Sigmoid colon (tissue), 6 donors: ENCODE measurements at regions not wholly inside any gene's neighbourhood (a gene's known extent, or its start where the extent isn't known, plus 50 kb on each side); places are given as distances from the start of the nearest gene placed in this dataset.

Source experiments
- DNase-seq: peaks from one replicate; pipeline ENCODE4 v3.0.0-alpha.2; 2019
- H3K27ac ChIP-seq, 4 donors: fragments of 200-600 bp; sonication (generic); one replicate each; pipeline ENCODE4 v1.5.1; 2016 to 2019; ENCODE audit warnings: mild to moderate bottlenecking in 1 of 4
- H3K27me3 ChIP-seq, 3 donors: fragments of 200-600 bp; sonication (generic); one replicate each; pipeline ENCODE4 v1.5.1; 2019; ENCODE audit warnings: mild to moderate bottlenecking in 1 of 3
- H3K36me3 ChIP-seq, 4 donors: fragments of 200-600 bp; sonication (generic); one replicate each; pipeline ENCODE4 v1.5.1; 2016 to 2019
- H3K4me1 ChIP-seq, 4 donors: fragments of 200-600 bp; sonication (generic); one replicate each; pipeline ENCODE4 v1.5.1; 2017 to 2019
- H3K4me3 ChIP-seq, 4 donors: fragments of 200-600 bp; sonication (generic); one replicate each; pipeline ENCODE4 v1.5.1; 2017 to 2019; ENCODE audit warnings: mild to moderate bottlenecking in 2 of 4, moderate library complexity in 1 of 4
- H3K9me3 ChIP-seq, 4 donors: fragments of 200-600 bp in 3 of 4; sonication (generic) in 3 of 4; one replicate each; pipeline versions ENCODE4 v1.5.1 to v1.6.1; 2013 to 2019
- CTCF ChIP-seq, 4 experiments: fragments of 450-650 bp in 3 of 4; fragments of 200-600 bp in 1 of 4; IDR thresholded peaks; one replicate each; pipeline ENCODE4 v1.5.1; 2016 to 2019; ENCODE audit warnings: antibody characterized with exemption in 4 of 4, mild to moderate bottlenecking in 3 of 4, moderate library complexity in 2 of 4
- EP300 ChIP-seq, 4 donors: sonication (generic); formaldehyde crosslinking; IDR thresholded peaks; one replicate each; pipeline ENCODE4 v1.6.1; 2017; ENCODE audit warnings: antibody characterized with exemption in 4 of 4
- POLR2A ChIP-seq, 2 donors: fragments of 450-650 bp; IDR thresholded peaks; one replicate each; pipeline ENCODE4 v1.6.1; 2016; ENCODE audit warnings: antibody characterized with exemption in 2 of 2, mild to moderate bottlenecking in 2 of 2, moderate library complexity in 2 of 2
- POLR2AphosphoS5 ChIP-seq, 4 donors: sonication (generic); formaldehyde crosslinking; IDR thresholded peaks; one replicate each; pipeline ENCODE4 v1.6.1; 2017; ENCODE audit warnings: antibody characterized with exemption in 4 of 4
- WGBS, 2 donors: extraction: QIAGEN DNeasy Blood & Tissue Kit; methylation state at CpG; one replicate each; pipeline ENCODE4 v1.1.7; 2013; 5-methylcytosine and 5-hydroxymethylcytosine counted together
- intact Hi-C: fragments of 100-400 bp; cut with DNase I; formaldehyde crosslinking; loops from one replicate; pipeline ENCODE4 v1.15.1; 2023
- donor health status: healthy with polysubstance abuse.
- donor health status: healthy.

DNA sequence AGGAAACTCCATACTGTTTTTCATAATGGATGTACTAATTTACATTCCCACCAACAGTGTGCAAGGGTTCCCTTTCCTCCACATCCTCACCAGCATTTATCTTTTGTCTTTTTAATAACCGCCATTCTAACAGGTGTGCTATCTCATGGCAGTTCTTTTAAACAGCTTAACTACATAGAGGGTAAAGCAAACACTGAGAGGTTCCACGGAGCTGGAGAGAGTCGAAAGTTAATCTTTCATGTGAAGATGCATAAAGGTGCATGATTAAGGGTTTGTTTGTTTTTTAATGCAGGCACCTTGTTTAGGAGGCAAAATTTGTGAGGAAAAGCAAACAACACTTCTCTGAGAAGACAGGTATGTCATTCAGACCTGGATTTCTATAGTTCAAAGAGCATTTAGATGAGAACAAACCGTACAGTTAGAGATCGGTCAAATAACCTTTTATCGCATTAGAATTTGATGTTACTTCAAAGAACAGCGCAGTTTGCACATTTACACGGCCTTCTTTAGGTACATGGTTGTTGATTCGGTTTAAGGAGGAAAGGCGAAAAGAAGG, 193.9 kb downstream of the RBM26 start:
- Histone ChIP-seq H3K27me3 (no peaks in the 10 kb centered on the region), H3K4me3 (no peak overlapping the region), H3K9me3 (no peaks in the 10 kb centered on the region), H3K4me1 (no peaks in the 10 kb centered on the region), H3K36me3 (no peaks in the 10 kb centered on the region), H3K27ac (no peak overlapping the region)
- intact Hi-C loops, result no loop called here
- 19 to 67% methylated on average over 10 of the region's 10 CpGs for WGBS, 2 donors
- TF ChIP-seq CTCF (IDR thresholded peaks at IDR 0.05) (no peak), EP300 (IDR thresholded peaks at IDR 0.05) (no peak), POLR2AphosphoS5 (IDR thresholded peaks at IDR 0.05) (no peak), POLR2A (IDR thresholded peaks at IDR 0.05) (no peak)
- no peak for DNase-seq

DNA sequence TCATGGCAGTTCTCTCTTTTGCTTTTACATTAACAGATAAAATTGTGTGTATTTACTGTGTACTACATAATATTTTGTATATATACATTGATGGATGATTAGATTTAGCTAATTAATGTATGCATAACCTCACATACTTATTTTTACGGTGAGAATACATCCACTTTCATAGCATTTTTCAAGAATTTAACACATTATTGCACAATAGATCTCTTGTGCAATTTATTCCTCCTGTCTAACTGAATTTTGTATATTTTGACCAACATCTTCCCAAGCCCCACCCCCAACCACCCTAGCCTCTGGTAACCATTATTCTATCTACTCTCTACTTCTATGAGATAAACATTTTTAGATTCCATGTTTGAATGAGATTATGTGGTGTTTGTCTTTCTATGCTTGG, 194.7 kb downstream of the RBM26 start:
- 92 to 93% methylated on average over 1 of the region's 1 CpG for WGBS, 2 donors
- H3K27me3 ChIP-seq, result no peaks in the 10 kb centered on the region
- no peaks in the 10 kb centered on the region for H3K9me3 ChIP-seq
- H3K36me3 ChIP-seq, result no peaks in the 10 kb centered on the region
- no peaks in the 10 kb centered on the region for H3K4me1 ChIP-seq
- TF ChIP-seq POLR2A (IDR thresholded peaks at IDR 0.05), result no peak
- no peak for TF ChIP-seq POLR2AphosphoS5 (IDR thresholded peaks at IDR 0.05)
- TF ChIP-seq CTCF (IDR thresholded peaks at IDR 0.05), result no peak
- TF ChIP-seq EP300 (IDR thresholded peaks at IDR 0.05), result no peak
- intact Hi-C loops, result no loop called here
- no peak for DNase-seq
- no peak overlapping the region for H3K27ac ChIP-seq
- H3K4me3 ChIP-seq, result no peak overlapping the region

GRCh38 chr13:79197933-79198332, 208.1 kb downstream of the RBM26 start:
- Histone ChIP-seq H3K4me1 (no peaks in the 10 kb centered on the region), H3K4me3 (no peak overlapping the region), H3K27me3 (no peaks in the 10 kb centered on the region), H3K27ac (no peak overlapping the region), H3K36me3 (no peaks in the 10 kb centered on the region), H3K9me3 (no peaks in the 10 kb centered on the region)
- intact Hi-C loops, result no loop called here
- no peak for DNase-seq
- 85 to 93% methylated on average over 2 of the region's 2 CpGs for WGBS, 2 donors
- no peak for TF ChIP-seq POLR2AphosphoS5 (IDR thresholded peaks at IDR 0.05)
- no peak for TF ChIP-seq POLR2A (IDR thresholded peaks at IDR 0.05)
- no peak for TF ChIP-seq EP300 (IDR thresholded peaks at IDR 0.05)

DNA sequence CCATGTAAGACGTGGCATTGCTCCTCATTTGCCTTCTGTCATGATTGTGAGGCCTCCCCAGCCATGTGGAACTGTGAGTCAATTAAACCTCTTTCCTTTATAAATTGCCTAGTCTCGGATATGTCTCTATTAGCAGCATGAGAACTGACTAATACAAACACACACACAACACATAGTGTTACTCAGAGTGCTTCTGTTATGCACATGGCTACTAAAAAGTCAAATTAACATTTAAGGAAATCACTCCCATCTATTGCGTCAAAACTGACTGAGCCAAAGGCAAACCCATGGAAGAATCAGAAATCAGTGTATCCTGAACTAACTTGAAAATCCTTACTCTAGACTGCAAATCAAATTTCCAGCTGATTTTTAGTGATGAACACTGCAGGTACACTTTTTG, 209.2 kb downstream of the RBM26 start:
- no peaks in the 10 kb centered on the region for H3K36me3 ChIP-seq
- TF ChIP-seq POLR2AphosphoS5 (IDR thresholded peaks at IDR 0.05), result no peak
- no peak for TF ChIP-seq EP300 (IDR thresholded peaks at IDR 0.05)
- TF ChIP-seq POLR2A (IDR thresholded peaks at IDR 0.05), result no peak
- TF ChIP-seq CTCF (IDR thresholded peaks at IDR 0.05), result no peak
- H3K27me3 ChIP-seq, result no peaks in the 10 kb centered on the region
- no peaks in the 10 kb centered on the region for H3K9me3 ChIP-seq
- no peak overlapping the region for H3K27ac ChIP-seq
- H3K4me1 ChIP-seq, result no peaks in the 10 kb centered on the region
- H3K4me3 ChIP-seq, result no peak overlapping the region
- WGBS, 2 donors, result 90 to 91% methylated on average over 3 of the region's 3 CpGs
- intact Hi-C loops, result no loop called here
- no peak for DNase-seq

DNA sequence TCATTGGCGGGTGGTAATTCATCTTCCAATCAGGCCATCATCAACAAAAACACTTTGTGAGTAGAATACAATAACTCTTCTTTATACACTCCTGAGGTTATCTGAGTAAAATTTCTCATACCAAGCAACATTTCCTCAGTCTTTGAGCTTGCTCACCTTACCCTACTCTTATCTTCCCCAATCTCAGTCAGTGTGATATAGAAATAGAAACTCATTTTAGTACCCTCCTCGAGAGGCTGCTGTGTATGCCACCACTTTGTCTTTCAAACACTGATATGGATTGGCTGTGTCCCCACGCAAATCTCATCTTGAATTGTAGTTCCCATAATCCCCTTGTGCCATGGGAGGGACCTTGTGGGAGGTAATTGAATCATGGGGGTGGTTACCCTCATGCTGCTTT, 209.7 kb downstream of the RBM26 start:
- intact Hi-C loops, result no loop called here
- no peaks in the 10 kb centered on the region for H3K36me3 ChIP-seq
- H3K27me3 ChIP-seq, result no peaks in the 10 kb centered on the region
- H3K9me3 ChIP-seq, result no peaks in the 10 kb centered on the region
- H3K4me1 ChIP-seq, result no peaks in the 10 kb centered on the region
- H3K4me3 ChIP-seq, result no peak overlapping the region
- DNase-seq, result no peak
- TF ChIP-seq CTCF (IDR thresholded peaks at IDR 0.05), result no peak
- TF ChIP-seq EP300 (IDR thresholded peaks at IDR 0.05), result no peak
- TF ChIP-seq POLR2AphosphoS5 (IDR thresholded peaks at IDR 0.05), result no peak
- no peak for TF ChIP-seq POLR2A (IDR thresholded peaks at IDR 0.05)
- 86 to 92% methylated on average over 3 of the region's 3 CpGs for WGBS, 2 donors
- H3K27ac ChIP-seq, result no peak overlapping the region
